ENCODE measurements at regions not wholly inside any gene's neighbourhood (a gene's known extent, or its start where the extent isn't known, plus 50 kb on each side); places are given as distances from the start of the nearest gene placed in this dataset.

GRCh38 chr2:107657049-107657448 lies 169.6 kb upstream of the RGPD4 start:
- TF ChIP-seq EZH2 (IDR thresholded peaks at IDR 0.05; ENCODE audit: borderline replicate concordance, low read depth, low read length, poor library complexity, severe bottlenecking), result no peak
- no peak for TF ChIP-seq CTCF (conservative IDR thresholded peaks at IDR 0.05; ENCODE audit: low read depth, low read length)

All from A673 (cell line).